Liver (tissue), 8 donors: ENCODE measurements at regions not wholly inside any gene's neighbourhood (a gene's known extent, or its start where the extent isn't known, plus 50 kb on each side); places are given as distances from the start of the nearest gene placed in this dataset.

Experiments used
- DNase-seq: peaks from one replicate; pipeline ENCODE4 v3.0.0-alpha.2; 2017; ENCODE audit warnings: low spot score
- H3K27ac ChIP-seq, 2 donors: one replicate each; pipeline ENCODE4 v1.7.0; 2013; ENCODE audit warnings: inconsistent platforms in 2 of 2, low read length in 2 of 2, control low read depth in 1 of 2, low read depth in 1 of 2, mild to moderate bottlenecking in 1 of 2
- H3K27me3 ChIP-seq, 4 donors: one replicate each; pipeline versions ENCODE4 v1.6.1 to v1.7.0; 2013; ENCODE audit warnings: low read length in 3 of 4, inconsistent platforms in 1 of 4, mild to moderate bottlenecking in 1 of 4, moderate library complexity in 1 of 4; ENCODE audit not compliant: control insufficient read depth in 4 of 4, insufficient read depth in 4 of 4
- H3K36me3 ChIP-seq, 4 donors: one replicate each; pipeline versions ENCODE4 v1.6.1 to v1.7.0; 2013; ENCODE audit warnings: low read length in 3 of 4, mild to moderate bottlenecking in 3 of 4, low read depth in 1 of 4, moderate library complexity in 1 of 4; ENCODE audit not compliant: control insufficient read depth in 4 of 4, insufficient read depth in 3 of 4
- H3K4me1 ChIP-seq, 4 donors: one replicate each; pipeline versions ENCODE4 v1.6.1 to v1.7.0; 2013; ENCODE audit warnings: low read length in 3 of 4, mild to moderate bottlenecking in 3 of 4, moderate library complexity in 1 of 4; ENCODE audit not compliant: control insufficient read depth in 4 of 4, insufficient read depth in 4 of 4
- H3K4me3 ChIP-seq, 3 donors: one replicate each; pipeline versions ENCODE4 v1.6.1 to v1.7.0; 2013; ENCODE audit warnings: low read length in 3 of 3, control low read depth in 1 of 3, low read depth in 1 of 3, mild to moderate bottlenecking in 1 of 3
- H3K9ac ChIP-seq, 2 donors: one replicate each; pipeline ENCODE4 v1.7.0; 2013; ENCODE audit warnings: low read length in 2 of 2, mild to moderate bottlenecking in 2 of 2, moderate library complexity in 2 of 2, control low read depth in 1 of 2, low read depth in 1 of 2
- H3K9me3 ChIP-seq, 4 donors: one replicate each; pipeline versions ENCODE4 v1.6.1 to v1.7.0; 2013; ENCODE audit warnings: low read length in 3 of 4; ENCODE audit not compliant: control insufficient read depth in 4 of 4
- EGR1 ChIP-seq, 2 donors: IDR thresholded peaks; 2 replicates each; pipeline ENCODE4 v1.6.1; 2016 to 2018; ENCODE audit warnings: antibody characterized with exemption in 2 of 2, low read depth in 2 of 2
- FOXA1 ChIP-seq: IDR thresholded peaks from 2 replicates; pipeline ENCODE4 v1.6.1; 2016; ENCODE audit warnings: antibody characterized with exemption
- FOXA2 ChIP-seq: IDR thresholded peaks from 2 replicates; pipeline ENCODE4 v1.6.1; 2016; ENCODE audit warnings: antibody characterized with exemption
- GABPA ChIP-seq, 2 donors: IDR thresholded peaks in 1 of 2; conservative IDR thresholded peaks in 1 of 2; 2 replicates each; pipeline ENCODE4 v1.6.1; 2016; ENCODE audit warnings: antibody characterized with exemption in 2 of 2, mild to moderate bottlenecking in 1 of 2, moderate library complexity in 1 of 2
- HNF4A ChIP-seq, 2 donors: conservative IDR thresholded peaks; 2 replicates each; pipeline ENCODE4 v1.6.1; 2016; ENCODE audit warnings: antibody characterized with exemption in 2 of 2, mild to moderate bottlenecking in 2 of 2
- HNF4G ChIP-seq: IDR thresholded peaks from 2 replicates; pipeline ENCODE4 v1.6.1; 2016; ENCODE audit warnings: antibody characterized with exemption
- JUND ChIP-seq, 2 donors: IDR thresholded peaks; 2 replicates each; pipeline ENCODE4 v1.6.1; 2016; ENCODE audit warnings: antibody characterized with exemption in 2 of 2
- NR2F2 ChIP-seq: IDR thresholded peaks from 2 replicates; pipeline ENCODE4 v1.6.1; 2016; ENCODE audit warnings: antibody characterized with exemption
- RAD21 ChIP-seq, 2 donors: IDR thresholded peaks; 2 replicates each; pipeline ENCODE4 v1.6.1; 2016; ENCODE audit warnings: antibody characterized with exemption in 2 of 2, mild to moderate bottlenecking in 2 of 2
- RXRA ChIP-seq, 2 donors: IDR thresholded peaks; 2 replicates each; pipeline ENCODE4 v1.6.1; 2017 to 2018; ENCODE audit warnings: antibody characterized with exemption in 2 of 2, mild to moderate bottlenecking in 1 of 2
- SP1 ChIP-seq: IDR thresholded peaks from 2 replicates; pipeline ENCODE4 v1.6.1; 2018; ENCODE audit warnings: antibody characterized with exemption, mild to moderate bottlenecking
- TAF1 ChIP-seq: conservative IDR thresholded peaks from 2 replicates; pipeline ENCODE4 v1.6.1; 2016; ENCODE audit warnings: antibody characterized with exemption, mild to moderate bottlenecking
- YY1 ChIP-seq: IDR thresholded peaks from 2 replicates; pipeline ENCODE4 v1.6.1; 2016; ENCODE audit warnings: antibody characterized with exemption, mild to moderate bottlenecking
- WGBS: extraction: QIAGEN DNeasy Blood & Tissue Kit; methylation state at CpG from one replicate; pipeline ENCODE4 v1.1.7; 2013; 5-methylcytosine and 5-hydroxymethylcytosine counted together
- TF ChIP-seq, protein P1 (sequence below): IDR thresholded peaks from 2 replicates; pipeline ENCODE4 v1.6.1; 2016; ENCODE audit warnings: antibody characterized with exemption
- TF ChIP-seq, protein P2 (sequence below): IDR thresholded peaks from 2 replicates; pipeline ENCODE4 v1.6.1; 2016; ENCODE audit warnings: antibody characterized with exemption
- TF ChIP-seq, protein P3 (sequence below): IDR thresholded peaks from 2 replicates; pipeline ENCODE4 v1.6.1; 2016; ENCODE audit warnings: antibody characterized with exemption
- TF ChIP-seq, protein P4 (sequence below): fragments of 150-350 bp; IDR thresholded peaks from 2 replicates; pipeline ENCODE4 v1.5.1; 2017; ENCODE audit warnings: improper control_type of control experiment, low read depth, low read length; ENCODE audit not compliant: missing input control
- TF ChIP-seq, protein P5 (sequence below): IDR thresholded peaks from 2 replicates; pipeline ENCODE4 v1.6.1; 2016; ENCODE audit warnings: antibody characterized with exemption, mild to moderate bottlenecking
- donor health status: healthy.
- donor health status: healthy.
- donor health status: healthy.
- donor health status: healthy.
- donor health status: healthy.

DNA sequence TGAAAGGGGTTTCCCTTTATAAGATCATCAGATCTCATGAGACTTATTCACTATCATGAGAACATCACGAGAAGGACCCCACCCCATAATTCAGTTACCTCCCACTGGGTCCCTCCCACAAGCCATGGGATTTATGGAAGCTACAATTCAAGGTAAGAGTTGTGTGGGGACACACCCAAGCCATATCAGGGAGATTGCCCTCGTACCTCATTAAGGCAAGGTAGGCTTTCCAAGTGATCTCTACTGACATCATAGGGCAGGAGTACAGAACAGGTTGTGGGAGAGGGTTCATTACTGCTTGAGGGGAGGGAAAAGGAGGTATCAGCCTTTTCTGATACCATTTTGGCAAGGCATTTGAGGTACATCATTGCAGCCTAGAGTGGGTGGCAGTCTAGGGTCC lies 524.6 kb downstream of the PRKD1 start:
- H3K9me3 ChIP-seq: no peaks in the 10 kb centered on the region
- H3K4me3 ChIP-seq: no peak overlapping the region
- TF ChIP-seq JUND (IDR thresholded peaks at IDR 0.05) (no peak), RXRA (IDR thresholded peaks at IDR 0.05) (no peak), SP1 (no peak), TAF1 (no peak), NR2F2 (no peak), YY1 (no peak), RAD21 (IDR thresholded peaks at IDR 0.05) (no peak), HNF4A (conservative IDR thresholded peaks at IDR 0.05) (no peak), GABPA (IDR thresholded peaks at IDR 0.05 in 1 of 2, conservative IDR thresholded peaks at IDR 0.05 in 1 of 2) (no peak), HNF4G (no peak), EGR1 (IDR thresholded peaks at IDR 0.05; ENCODE audit: low read depth in 2 of 2) (no peak), FOXA1 (no peak), FOXA2 (no peak)
- TF ChIP-seq, protein P1, sequence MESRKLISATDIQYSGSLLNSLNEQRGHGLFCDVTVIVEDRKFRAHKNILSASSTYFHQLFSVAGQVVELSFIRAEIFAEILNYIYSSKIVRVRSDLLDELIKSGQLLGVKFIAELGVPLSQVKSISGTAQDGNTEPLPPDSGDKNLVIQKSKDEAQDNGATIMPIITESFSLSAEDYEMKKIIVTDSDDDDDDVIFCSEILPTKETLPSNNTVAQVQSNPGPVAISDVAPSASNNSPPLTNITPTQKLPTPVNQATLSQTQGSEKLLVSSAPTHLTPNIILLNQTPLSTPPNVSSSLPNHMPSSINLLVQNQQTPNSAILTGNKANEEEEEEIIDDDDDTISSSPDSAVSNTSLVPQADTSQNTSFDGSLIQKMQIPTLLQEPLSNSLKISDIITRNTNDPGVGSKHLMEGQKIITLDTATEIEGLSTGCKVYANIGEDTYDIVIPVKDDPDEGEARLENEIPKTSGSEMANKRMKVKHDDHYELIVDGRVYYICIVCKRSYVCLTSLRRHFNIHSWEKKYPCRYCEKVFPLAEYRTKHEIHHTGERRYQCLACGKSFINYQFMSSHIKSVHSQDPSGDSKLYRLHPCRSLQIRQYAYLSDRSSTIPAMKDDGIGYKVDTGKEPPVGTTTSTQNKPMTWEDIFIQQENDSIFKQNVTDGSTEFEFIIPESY: no peak
- TF ChIP-seq, protein P2, sequence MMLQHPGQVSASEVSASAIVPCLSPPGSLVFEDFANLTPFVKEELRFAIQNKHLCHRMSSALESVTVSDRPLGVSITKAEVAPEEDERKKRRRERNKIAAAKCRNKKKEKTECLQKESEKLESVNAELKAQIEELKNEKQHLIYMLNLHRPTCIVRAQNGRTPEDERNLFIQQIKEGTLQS: no peak
- TF ChIP-seq, protein P3, sequence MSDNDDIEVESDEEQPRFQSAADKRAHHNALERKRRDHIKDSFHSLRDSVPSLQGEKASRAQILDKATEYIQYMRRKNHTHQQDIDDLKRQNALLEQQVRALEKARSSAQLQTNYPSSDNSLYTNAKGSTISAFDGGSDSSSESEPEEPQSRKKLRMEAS: no peak
- TF ChIP-seq, protein P4, sequence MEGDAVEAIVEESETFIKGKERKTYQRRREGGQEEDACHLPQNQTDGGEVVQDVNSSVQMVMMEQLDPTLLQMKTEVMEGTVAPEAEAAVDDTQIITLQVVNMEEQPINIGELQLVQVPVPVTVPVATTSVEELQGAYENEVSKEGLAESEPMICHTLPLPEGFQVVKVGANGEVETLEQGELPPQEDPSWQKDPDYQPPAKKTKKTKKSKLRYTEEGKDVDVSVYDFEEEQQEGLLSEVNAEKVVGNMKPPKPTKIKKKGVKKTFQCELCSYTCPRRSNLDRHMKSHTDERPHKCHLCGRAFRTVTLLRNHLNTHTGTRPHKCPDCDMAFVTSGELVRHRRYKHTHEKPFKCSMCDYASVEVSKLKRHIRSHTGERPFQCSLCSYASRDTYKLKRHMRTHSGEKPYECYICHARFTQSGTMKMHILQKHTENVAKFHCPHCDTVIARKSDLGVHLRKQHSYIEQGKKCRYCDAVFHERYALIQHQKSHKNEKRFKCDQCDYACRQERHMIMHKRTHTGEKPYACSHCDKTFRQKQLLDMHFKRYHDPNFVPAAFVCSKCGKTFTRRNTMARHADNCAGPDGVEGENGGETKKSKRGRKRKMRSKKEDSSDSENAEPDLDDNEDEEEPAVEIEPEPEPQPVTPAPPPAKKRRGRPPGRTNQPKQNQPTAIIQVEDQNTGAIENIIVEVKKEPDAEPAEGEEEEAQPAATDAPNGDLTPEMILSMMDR: no peak
- TF ChIP-seq, protein P5, sequence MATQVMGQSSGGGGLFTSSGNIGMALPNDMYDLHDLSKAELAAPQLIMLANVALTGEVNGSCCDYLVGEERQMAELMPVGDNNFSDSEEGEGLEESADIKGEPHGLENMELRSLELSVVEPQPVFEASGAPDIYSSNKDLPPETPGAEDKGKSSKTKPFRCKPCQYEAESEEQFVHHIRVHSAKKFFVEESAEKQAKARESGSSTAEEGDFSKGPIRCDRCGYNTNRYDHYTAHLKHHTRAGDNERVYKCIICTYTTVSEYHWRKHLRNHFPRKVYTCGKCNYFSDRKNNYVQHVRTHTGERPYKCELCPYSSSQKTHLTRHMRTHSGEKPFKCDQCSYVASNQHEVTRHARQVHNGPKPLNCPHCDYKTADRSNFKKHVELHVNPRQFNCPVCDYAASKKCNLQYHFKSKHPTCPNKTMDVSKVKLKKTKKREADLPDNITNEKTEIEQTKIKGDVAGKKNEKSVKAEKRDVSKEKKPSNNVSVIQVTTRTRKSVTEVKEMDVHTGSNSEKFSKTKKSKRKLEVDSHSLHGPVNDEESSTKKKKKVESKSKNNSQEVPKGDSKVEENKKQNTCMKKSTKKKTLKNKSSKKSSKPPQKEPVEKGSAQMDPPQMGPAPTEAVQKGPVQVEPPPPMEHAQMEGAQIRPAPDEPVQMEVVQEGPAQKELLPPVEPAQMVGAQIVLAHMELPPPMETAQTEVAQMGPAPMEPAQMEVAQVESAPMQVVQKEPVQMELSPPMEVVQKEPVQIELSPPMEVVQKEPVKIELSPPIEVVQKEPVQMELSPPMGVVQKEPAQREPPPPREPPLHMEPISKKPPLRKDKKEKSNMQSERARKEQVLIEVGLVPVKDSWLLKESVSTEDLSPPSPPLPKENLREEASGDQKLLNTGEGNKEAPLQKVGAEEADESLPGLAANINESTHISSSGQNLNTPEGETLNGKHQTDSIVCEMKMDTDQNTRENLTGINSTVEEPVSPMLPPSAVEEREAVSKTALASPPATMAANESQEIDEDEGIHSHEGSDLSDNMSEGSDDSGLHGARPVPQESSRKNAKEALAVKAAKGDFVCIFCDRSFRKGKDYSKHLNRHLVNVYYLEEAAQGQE: no peak
- DNase-seq: no peak
- no peak overlapping the region for H3K27ac ChIP-seq
- WGBS: 41% methylated on average over 2 of the region's 2 CpGs
- H3K36me3 ChIP-seq: no peaks in the 10 kb centered on the region
- H3K9ac ChIP-seq: no peak overlapping the region
- no peaks in the 10 kb centered on the region for H3K27me3 ChIP-seq
- H3K4me1 ChIP-seq: no peaks in the 10 kb centered on the region

DNA sequence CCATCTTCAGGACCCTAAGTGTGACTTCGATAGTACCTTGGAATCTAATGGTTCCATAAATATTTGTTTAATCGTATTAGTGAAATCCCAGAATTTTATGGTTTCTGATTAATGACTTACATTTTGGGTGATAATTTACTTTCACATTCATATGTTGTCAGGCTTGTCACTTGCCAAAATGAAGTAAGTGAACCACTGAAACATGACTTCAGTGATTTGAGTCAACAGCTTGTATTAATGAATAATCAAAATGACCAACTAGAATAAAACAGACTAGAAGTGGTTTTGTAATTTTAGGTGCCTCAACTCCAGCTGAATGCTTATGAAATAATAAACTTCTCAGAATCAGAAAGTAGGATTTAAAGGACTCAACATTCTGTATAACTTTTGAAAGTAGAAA lies 517.1 kb downstream of the PRKD1 start:
- Histone ChIP-seq H3K4me3 (no peak overlapping the region), H3K27me3 (no peaks in the 10 kb centered on the region), H3K27ac (no peak overlapping the region), H3K9me3 (no peaks in the 10 kb centered on the region), H3K4me1 (no peaks in the 10 kb centered on the region), H3K9ac (no peak overlapping the region), H3K36me3 (no peaks in the 10 kb centered on the region)
- 76% methylated on average over 2 of the region's 2 CpGs for WGBS
- no peak for DNase-seq
- TF ChIP-seq, protein P5: no peak
- TF ChIP-seq HNF4A (conservative IDR thresholded peaks at IDR 0.05) (no peak), FOXA1 (no peak), NR2F2 (no peak), YY1 (no peak), HNF4G (no peak), RAD21 (IDR thresholded peaks at IDR 0.05) (no peak)
- TF ChIP-seq, protein P3: no peak
- TF ChIP-seq, protein P2: no peak
- TF ChIP-seq, protein P1: no peak
